ENCODE measurements at regions not wholly inside any gene's neighbourhood (a gene's known extent, or its start where the extent isn't known, plus 50 kb on each side); places are given as distances from the start of the nearest gene placed in this dataset.

DNA sequence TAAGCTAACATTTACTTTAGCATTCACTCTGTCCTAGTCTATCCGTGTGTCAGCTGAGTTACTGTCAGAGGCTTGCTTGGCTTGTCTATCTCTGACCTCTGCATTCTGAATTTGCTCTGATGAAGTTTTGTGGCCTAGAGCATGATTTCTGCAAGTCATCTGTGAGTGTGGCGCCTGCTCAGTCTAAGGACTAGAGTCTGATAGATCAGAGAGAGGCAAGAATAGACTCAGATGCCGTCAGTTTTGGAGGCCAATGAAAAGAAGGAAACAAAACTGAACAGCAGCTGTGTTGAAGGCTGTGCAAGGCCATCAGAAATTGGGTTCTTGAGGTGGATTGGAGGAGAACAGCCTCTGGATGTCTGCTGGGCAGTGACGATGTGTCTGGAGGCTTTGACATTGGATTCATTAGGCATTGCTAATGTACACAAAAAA is 573.1 kb downstream of the USP25 start:
- no peaks in the 10 kb centered on the region for H3K27me3 Mint-ChIP-seq (ENCODE audit: low read depth)
- H3K36me3 Mint-ChIP-seq = peaks cover 10% of the 10 kb centered on the region
- peaks cover 2% of the 10 kb centered on the region for H3K9me3 Mint-ChIP-seq
- peak overlapping the region; percentile 68 for H3K27ac Mint-ChIP-seq
- no peak overlapping the region for H3K4me3 Mint-ChIP-seq
- TF ChIP-seq, protein P1, sequence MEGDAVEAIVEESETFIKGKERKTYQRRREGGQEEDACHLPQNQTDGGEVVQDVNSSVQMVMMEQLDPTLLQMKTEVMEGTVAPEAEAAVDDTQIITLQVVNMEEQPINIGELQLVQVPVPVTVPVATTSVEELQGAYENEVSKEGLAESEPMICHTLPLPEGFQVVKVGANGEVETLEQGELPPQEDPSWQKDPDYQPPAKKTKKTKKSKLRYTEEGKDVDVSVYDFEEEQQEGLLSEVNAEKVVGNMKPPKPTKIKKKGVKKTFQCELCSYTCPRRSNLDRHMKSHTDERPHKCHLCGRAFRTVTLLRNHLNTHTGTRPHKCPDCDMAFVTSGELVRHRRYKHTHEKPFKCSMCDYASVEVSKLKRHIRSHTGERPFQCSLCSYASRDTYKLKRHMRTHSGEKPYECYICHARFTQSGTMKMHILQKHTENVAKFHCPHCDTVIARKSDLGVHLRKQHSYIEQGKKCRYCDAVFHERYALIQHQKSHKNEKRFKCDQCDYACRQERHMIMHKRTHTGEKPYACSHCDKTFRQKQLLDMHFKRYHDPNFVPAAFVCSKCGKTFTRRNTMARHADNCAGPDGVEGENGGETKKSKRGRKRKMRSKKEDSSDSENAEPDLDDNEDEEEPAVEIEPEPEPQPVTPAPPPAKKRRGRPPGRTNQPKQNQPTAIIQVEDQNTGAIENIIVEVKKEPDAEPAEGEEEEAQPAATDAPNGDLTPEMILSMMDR (IDR thresholded peaks at IDR 0.05; ENCODE audit: unreplicated experiment) = no peak
- peaks cover 23% of the 10 kb centered on the region for H3K4me1 Mint-ChIP-seq
- DNase-seq (ENCODE audit: low spot score in 2 of 2, unreplicated experiment in 2 of 2) = no peak

DNA sequence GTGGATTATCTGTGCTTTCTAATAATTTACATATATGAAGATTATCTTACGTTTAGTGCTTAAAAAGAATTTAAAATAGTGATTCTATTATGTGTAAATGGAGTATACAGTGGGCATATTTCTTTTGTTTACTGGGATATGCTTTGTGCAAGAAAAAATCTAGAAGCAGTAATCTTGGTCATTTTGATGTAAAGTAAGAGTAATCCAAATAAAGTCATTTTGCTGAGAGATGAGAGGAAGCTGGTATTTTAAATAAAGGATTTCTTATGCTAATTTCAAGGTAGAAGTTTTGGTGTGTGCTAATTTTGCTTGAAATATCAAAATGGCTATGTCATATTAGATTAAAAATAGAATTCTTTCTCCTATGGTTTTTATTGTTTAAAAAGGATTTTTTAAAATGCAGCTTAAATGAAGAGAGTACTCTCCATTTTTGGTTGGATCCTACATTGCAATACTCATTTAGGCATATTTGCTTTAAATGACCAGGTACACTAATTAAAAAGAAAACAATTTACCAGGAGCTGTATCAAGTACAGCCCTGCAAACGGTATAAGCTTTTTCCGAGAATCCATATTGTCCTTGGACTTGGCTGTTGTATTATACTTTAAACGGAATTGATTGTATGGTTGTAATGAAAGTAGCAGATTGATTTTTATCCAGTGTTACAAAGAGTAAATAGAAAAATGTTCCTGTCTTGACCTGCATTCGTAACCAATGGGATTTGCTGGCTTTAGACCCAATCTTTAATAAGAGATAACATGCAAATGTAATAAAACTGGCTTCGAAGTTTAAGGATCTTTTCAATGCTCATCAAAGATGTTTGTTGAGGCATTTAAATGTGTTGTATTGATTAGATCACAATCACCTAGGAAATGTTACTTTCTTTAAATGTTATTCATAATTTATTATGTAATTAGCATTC is 574.7 kb downstream of the USP25 start:
- peaks cover 8% of the 10 kb centered on the region for H3K36me3 Mint-ChIP-seq
- H3K27ac Mint-ChIP-seq = no peak overlapping the region
- DNase-seq (ENCODE audit: low spot score in 2 of 2, unreplicated experiment in 2 of 2) = no peak
- H3K27me3 Mint-ChIP-seq (ENCODE audit: low read depth) = no peaks in the 10 kb centered on the region
- no peaks in the 10 kb centered on the region for H3K9me3 Mint-ChIP-seq
- H3K4me3 Mint-ChIP-seq = no peak overlapping the region
- H3K4me1 Mint-ChIP-seq = peaks cover 36% of the 10 kb centered on the region
- TF ChIP-seq, protein P1 (IDR thresholded peaks at IDR 0.05; ENCODE audit: unreplicated experiment) = no peak

DNA sequence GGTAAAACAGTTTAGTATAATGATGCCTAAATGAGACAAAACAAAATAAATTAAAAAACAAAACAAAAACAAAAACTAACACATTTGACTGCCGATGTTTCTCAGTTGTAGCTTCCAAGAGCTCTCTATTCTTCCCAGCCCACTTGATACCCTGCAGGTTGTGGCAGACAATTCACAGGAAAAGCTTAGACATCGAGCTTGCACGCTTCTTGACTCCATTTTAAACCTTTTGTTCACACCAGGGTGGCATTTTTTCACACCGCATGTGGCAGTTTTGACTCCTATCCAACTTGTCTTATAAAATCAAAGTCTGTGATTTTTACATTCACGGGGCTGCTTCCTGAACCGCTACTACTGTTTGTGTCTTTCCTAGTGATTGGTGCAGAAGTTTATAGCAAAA is 575.9 kb downstream of the USP25 start:
- Mint-ChIP-seq H3K36me3 (peaks cover 14% of the 10 kb centered on the region), H3K27me3 (ENCODE audit: low read depth) (no peaks in the 10 kb centered on the region), H3K9me3 (no peaks in the 10 kb centered on the region), H3K27ac (peak overlapping the region; percentile 14), H3K4me1 (peaks cover 42% of the 10 kb centered on the region), H3K4me3 (peak overlapping the region; percentile 0)
- TF ChIP-seq, protein P1 (IDR thresholded peaks at IDR 0.05; ENCODE audit: unreplicated experiment) = no peak
- DNase-seq (ENCODE audit: low spot score in 2 of 2, unreplicated experiment in 2 of 2) = no peak

DNA sequence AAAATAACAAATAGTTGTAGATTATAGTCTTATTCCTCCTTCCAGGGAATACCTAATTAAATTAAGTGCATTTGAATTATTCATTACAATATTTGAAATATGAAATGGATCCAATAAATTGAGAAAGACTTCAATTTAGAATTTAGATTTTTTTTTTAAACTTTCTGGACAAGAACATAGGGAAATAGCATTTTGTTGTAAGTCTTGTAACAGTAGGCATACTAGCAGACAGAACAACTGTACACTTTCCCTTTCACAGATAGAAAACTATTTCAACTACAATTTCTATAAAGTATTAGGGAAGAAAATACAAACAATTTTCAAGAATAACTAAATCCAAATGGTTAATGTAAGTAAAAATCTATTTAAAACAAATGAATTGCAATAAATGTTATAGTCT is 577.5 kb downstream of the USP25 start:
- no peaks in the 10 kb centered on the region for H3K9me3 Mint-ChIP-seq
- H3K27me3 Mint-ChIP-seq (ENCODE audit: low read depth) = no peaks in the 10 kb centered on the region
- no peak overlapping the region for H3K27ac Mint-ChIP-seq
- H3K4me3 Mint-ChIP-seq = no peak overlapping the region
- peaks cover 40% of the 10 kb centered on the region for H3K4me1 Mint-ChIP-seq
- no peak for DNase-seq (ENCODE audit: low spot score in 2 of 2, unreplicated experiment in 2 of 2)
- peaks cover 16% of the 10 kb centered on the region for H3K36me3 Mint-ChIP-seq
- TF ChIP-seq, protein P1 (IDR thresholded peaks at IDR 0.05; ENCODE audit: unreplicated experiment) = no peak

DNA sequence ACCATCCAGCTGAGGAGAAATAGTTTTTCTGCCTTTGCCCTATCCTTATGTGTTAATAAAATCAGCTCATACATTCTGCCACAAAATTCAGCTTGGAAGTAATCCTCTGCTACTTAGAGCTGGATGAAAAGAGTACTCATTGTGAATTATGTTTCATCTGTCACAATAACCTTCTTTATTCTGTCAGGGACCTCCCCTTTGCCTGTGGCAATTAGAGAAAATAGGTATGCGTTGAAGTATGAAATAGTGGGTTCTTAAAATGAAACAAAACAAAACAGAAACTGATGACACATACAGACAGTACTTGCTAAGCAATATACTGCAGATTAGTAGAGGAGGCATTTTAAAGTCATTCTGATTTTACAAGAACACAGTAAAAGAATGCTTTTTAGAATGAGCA is 578.5 kb downstream of the USP25 start:
- H3K4me1 Mint-ChIP-seq = peaks cover 38% of the 10 kb centered on the region
- H3K4me3 Mint-ChIP-seq = no peak overlapping the region
- H3K27ac Mint-ChIP-seq = peak overlapping the region; percentile 80

More for the DNA sequence above, 578.5 kb downstream of the USP25 start:
- TF ChIP-seq, protein P1 (IDR thresholded peaks at IDR 0.05; ENCODE audit: unreplicated experiment) = no peak
- H3K9me3 Mint-ChIP-seq = no peaks in the 10 kb centered on the region
- peaks cover 18% of the 10 kb centered on the region for H3K36me3 Mint-ChIP-seq
- H3K27me3 Mint-ChIP-seq (ENCODE audit: low read depth) = no peaks in the 10 kb centered on the region
- no peak for DNase-seq (ENCODE audit: low spot score in 2 of 2, unreplicated experiment in 2 of 2)

All from mesothelial cell of epicardium (in vitro differentiated cells).